GM12878 (cell line): ENCODE measurements at regions not wholly inside any gene's neighbourhood (a gene's known extent, or its start where the extent isn't known, plus 50 kb on each side); places are given as distances from the start of the nearest gene placed in this dataset.

Experiments used
- ATAC-seq: fragments of 200-7000 bp; cut with Tn5 transposase; 3 replicates; pipeline ENCODE4 v1.9.1; 2020; ENCODE audit warnings: mild to moderate bottlenecking, moderate library complexity
- BruUV-seq: library from RNA; stranded (reverse); fragments of 400-500 nt; replicated peaks from 2 replicates; lab custom pipeline; 2021; lab: Mats Ljungman, UMichigan
- CTCF ChIA-PET: fragments of 300-600 bp; sonication (Branson Sonifier 250); formaldehyde crosslinking; extraction: SDS; loops from one replicate; lab custom pipeline; 2021; ENCODE audit warnings: inconsistent platforms; lab: Yijun Ruan, JAX
- POLR2A ChIA-PET: fragments of 350-600 bp; formaldehyde crosslinking; extraction: SDS; loops from one replicate; lab custom pipeline; 2021; ENCODE audit warnings: inconsistent platforms; lab: Charles Lee
- RAD21 ChIA-PET: fragments of 300-600 bp; sonication (Branson Sonifier 250); formaldehyde crosslinking; loops from one replicate; lab custom pipeline; 2023; ENCODE audit warnings: antibody characterized with exemption; ENCODE audit not compliant: unreplicated experiment; lab: Charles Lee
- SMC1A ChIA-PET: fragments of 300-600 bp; sonication (Branson Sonifier 250); formaldehyde crosslinking; loops from one replicate; lab custom pipeline; 2023; ENCODE audit not compliant: unreplicated experiment, uncharacterized antibody; lab: Charles Lee
- DNase-seq: peaks from one replicate; pipeline ENCODE4 v3.0.0-alpha.2; 2011; ENCODE audit warnings: low read depth, low spot score
- FAIRE-seq: peaks from 3 replicates; lab custom pipeline; 2011; peaks lifted over from hg19 to GRCh38; lab: Jason Lieb, UNC
- H2AFZ ChIP-seq: 2 replicates; pipeline ENCODE4 v1.6.0; 2011; ENCODE audit warnings: low read depth, low read length, control low read depth; ENCODE audit not compliant: control insufficient read depth
- H3K27ac ChIP-seq: 2 replicates; pipeline ENCODE4 v1.5.1; 2011; ENCODE audit warnings: control low read depth; ENCODE audit not compliant: control insufficient read depth, insufficient read depth
- H3K27me3 ChIP-seq, 2 experiments: replicated peaks in 1 of 2; 2 replicates each; pipeline versions ENCODE4 v1.6.0 to v1.6.1; 2011; ENCODE audit warnings: low read length in 1 of 2; ENCODE audit not compliant: control insufficient read depth in 2 of 2, insufficient read depth in 2 of 2
- H3K36me3 ChIP-seq, 2 experiments: 2 replicates each; pipeline ENCODE4 v1.5.1; 2011; ENCODE audit warnings: low read length in 1 of 2; ENCODE audit not compliant: control insufficient read depth in 2 of 2, insufficient read depth in 2 of 2
- H3K4me1 ChIP-seq: 2 replicates; pipeline ENCODE4 v1.6.1; 2011; ENCODE audit warnings: mild to moderate bottlenecking, low read length, moderate library complexity, mixed read lengths; ENCODE audit not compliant: control insufficient read depth, insufficient read depth
- H3K4me2 ChIP-seq: 2 replicates; pipeline ENCODE4 v1.6.0; 2011; ENCODE audit warnings: control low read depth; ENCODE audit not compliant: control insufficient read depth, insufficient read depth
- H3K4me3 ChIP-seq: fragments of 200-600 bp; sonication (generic); 2 replicates; pipeline ENCODE4 v1.5.1; 2016
- H3K79me2 ChIP-seq: 2 replicates; pipeline ENCODE4 v1.6.0; 2011; ENCODE audit warnings: low read length; ENCODE audit not compliant: control insufficient read depth, insufficient read depth
- H3K9ac ChIP-seq: 2 replicates; pipeline ENCODE4 v1.8.0; 2011; ENCODE audit warnings: low read length, control low read depth, mixed read lengths; ENCODE audit not compliant: control insufficient read depth, insufficient read depth
- H3K9me3 ChIP-seq: replicated peaks from 3 replicates; pipeline ENCODE4 v1.5.1; 2011; ENCODE audit warnings: mild to moderate bottlenecking, low read length; ENCODE audit not compliant: control insufficient read depth, insufficient read depth
- H4K20me1 ChIP-seq: 2 replicates; pipeline ENCODE4 v1.6.0; 2011; ENCODE audit not compliant: control insufficient read depth, insufficient read depth
- CUX1 ChIP-seq: IDR thresholded peaks from 2 replicates; pipeline ENCODE4 v1.6.1; 2012; ENCODE audit warnings: improper control_type of control experiment, low read depth, low read length; ENCODE audit not compliant: insufficient replicate concordance
- MXI1 ChIP-seq: fragments of 150-350 bp; IDR thresholded peaks from 2 replicates; pipeline ENCODE4 v1.6.1; 2011; ENCODE audit warnings: low read depth, mild to moderate bottlenecking, inconsistent platforms, low read length, improper control_type of control experiment
- RELA ChIP-seq: fragments of 450-650 bp; IDR thresholded peaks from 2 replicates; pipeline ENCODE4 v1.8.0; 2014; ENCODE audit warnings: borderline replicate concordance; ENCODE audit not compliant: partially characterized antibody
- SUPT20H ChIP-seq: IDR thresholded peaks from 2 replicates; pipeline ENCODE4 v1.6.1; 2011; ENCODE audit warnings: low read depth, mild to moderate bottlenecking, low read length, moderate library complexity, borderline replicate concordance; ENCODE audit not compliant: control insufficient read depth
- ZNF592 ChIP-seq: fragments of 450-650 bp; IDR thresholded peaks from 2 replicates; pipeline ENCODE4 v1.6.1; 2017; ENCODE audit warnings: mild to moderate bottlenecking, moderate library complexity
- WGBS: methylation state at CpG from one replicate; pipeline ENCODE4 v1.1.6; 2016; ENCODE audit warnings: low lambda C conversion rate; ENCODE audit not compliant: insufficient replicate concordance, insufficient coverage; ENCODE audit errors: missing lambda C conversion rate; 5-methylcytosine and 5-hydroxymethylcytosine counted together
- in situ Hi-C: fragments of 300-500 bp; cut with MboI; formaldehyde crosslinking; loops from 9 replicates; pipeline ENCODE4 v1.14.3; 2018; ENCODE audit warnings: mixed read lengths
- intact Hi-C: fragments of 100-400 bp; cut with micrococcal nuclease; formaldehyde crosslinking; loops from one replicate; pipeline ENCODE4 v1.14.2; 2022; ENCODE audit not compliant: unreplicated experiment
- TF ChIP-seq, protein P1 (sequence below): IDR thresholded peaks from 2 replicates; pipeline ENCODE4 v1.6.1; 2012; ENCODE audit warnings: low read depth, low read length, improper control_type of control experiment
- TF ChIP-seq, protein P2 (sequence below): fragments of 450-650 bp; IDR thresholded peaks from 2 replicates; pipeline ENCODE4 v1.6.1; 2017; ENCODE audit warnings: mild to moderate bottlenecking, moderate library complexity
- TF ChIP-seq, protein P3 (sequence below): IDR thresholded peaks from 2 replicates; pipeline ENCODE4 v1.6.1; 2011; ENCODE audit warnings: mild to moderate bottlenecking, low read depth, low read length, moderate library complexity; ENCODE audit not compliant: insufficient replicate concordance

- in situ Hi-C loops (no loop called here), intact Hi-C loops (no loop called here)
- no peaks in the 10 kb centered on the region for H3K79me2 ChIP-seq
- no peaks in the 10 kb centered on the region; a peak in 1 of 4 replicates for H3K27me3 ChIP-seq
- H4K20me1 ChIP-seq = no peaks in the 10 kb centered on the region
- no peak for ATAC-seq
- H3K9ac ChIP-seq = no peak overlapping the region
- ChIA-PET POLR2A (no interaction called here), RAD21 (no interaction called here), CTCF (no interaction called here), SMC1A (no interaction called here)
- 27% methylated on average over 2 of the region's 2 CpGs for WGBS
- DNase-seq = no peak
- BruUV-seq = no TSS peak
- H2AFZ ChIP-seq = no peak overlapping the region
- H3K4me2 ChIP-seq = no peak overlapping the region
- H3K27ac ChIP-seq = no peak overlapping the region
- H3K36me3 ChIP-seq = no peaks in the 10 kb centered on the region
- H3K4me1 ChIP-seq = no peaks in the 10 kb centered on the region
- no peaks in the 10 kb centered on the region for H3K9me3 ChIP-seq
- H3K4me3 ChIP-seq = no peak overlapping the region
- no peak for FAIRE-seq
- TF ChIP-seq, protein P1, sequence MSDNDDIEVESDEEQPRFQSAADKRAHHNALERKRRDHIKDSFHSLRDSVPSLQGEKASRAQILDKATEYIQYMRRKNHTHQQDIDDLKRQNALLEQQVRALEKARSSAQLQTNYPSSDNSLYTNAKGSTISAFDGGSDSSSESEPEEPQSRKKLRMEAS = no peak
- no peak for TF ChIP-seq RELA
- no peak for TF ChIP-seq ZNF592
- TF ChIP-seq MXI1 = no peak
- TF ChIP-seq, protein P2, sequence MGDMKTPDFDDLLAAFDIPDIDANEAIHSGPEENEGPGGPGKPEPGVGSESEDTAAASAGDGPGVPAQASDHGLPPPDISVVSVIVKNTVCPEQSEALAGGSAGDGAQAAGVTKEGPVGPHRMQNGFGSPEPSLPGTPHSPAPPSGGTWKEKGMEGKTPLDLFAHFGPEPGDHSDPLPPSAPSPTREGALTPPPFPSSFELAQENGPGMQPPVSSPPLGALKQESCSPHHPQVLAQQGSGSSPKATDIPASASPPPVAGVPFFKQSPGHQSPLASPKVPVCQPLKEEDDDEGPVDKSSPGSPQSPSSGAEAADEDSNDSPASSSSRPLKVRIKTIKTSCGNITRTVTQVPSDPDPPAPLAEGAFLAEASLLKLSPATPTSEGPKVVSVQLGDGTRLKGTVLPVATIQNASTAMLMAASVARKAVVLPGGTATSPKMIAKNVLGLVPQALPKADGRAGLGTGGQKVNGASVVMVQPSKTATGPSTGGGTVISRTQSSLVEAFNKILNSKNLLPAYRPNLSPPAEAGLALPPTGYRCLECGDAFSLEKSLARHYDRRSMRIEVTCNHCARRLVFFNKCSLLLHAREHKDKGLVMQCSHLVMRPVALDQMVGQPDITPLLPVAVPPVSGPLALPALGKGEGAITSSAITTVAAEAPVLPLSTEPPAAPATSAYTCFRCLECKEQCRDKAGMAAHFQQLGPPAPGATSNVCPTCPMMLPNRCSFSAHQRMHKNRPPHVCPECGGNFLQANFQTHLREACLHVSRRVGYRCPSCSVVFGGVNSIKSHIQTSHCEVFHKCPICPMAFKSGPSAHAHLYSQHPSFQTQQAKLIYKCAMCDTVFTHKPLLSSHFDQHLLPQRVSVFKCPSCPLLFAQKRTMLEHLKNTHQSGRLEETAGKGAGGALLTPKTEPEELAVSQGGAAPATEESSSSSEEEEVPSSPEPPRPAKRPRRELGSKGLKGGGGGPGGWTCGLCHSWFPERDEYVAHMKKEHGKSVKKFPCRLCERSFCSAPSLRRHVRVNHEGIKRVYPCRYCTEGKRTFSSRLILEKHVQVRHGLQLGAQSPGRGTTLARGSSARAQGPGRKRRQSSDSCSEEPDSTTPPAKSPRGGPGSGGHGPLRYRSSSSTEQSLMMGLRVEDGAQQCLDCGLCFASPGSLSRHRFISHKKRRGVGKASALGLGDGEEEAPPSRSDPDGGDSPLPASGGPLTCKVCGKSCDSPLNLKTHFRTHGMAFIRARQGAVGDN = no peak
- TF ChIP-seq, protein P3, sequence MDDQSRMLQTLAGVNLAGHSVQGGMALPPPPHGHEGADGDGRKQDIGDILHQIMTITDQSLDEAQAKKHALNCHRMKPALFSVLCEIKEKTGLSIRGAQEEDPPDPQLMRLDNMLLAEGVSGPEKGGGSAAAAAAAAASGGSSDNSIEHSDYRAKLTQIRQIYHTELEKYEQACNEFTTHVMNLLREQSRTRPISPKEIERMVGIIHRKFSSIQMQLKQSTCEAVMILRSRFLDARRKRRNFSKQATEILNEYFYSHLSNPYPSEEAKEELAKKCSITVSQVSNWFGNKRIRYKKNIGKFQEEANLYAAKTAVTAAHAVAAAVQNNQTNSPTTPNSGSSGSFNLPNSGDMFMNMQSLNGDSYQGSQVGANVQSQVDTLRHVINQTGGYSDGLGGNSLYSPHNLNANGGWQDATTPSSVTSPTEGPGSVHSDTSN = no peak
- no peak for TF ChIP-seq SUPT20H
- TF ChIP-seq CUX1 = no peak
Measured at GRCh38 chr2:128778843-128779242, 460.2 kb upstream of the HS6ST1 start.
